Prostate gland (tissue), 2 donors: ENCODE measurements at regions not wholly inside any gene's neighbourhood (a gene's known extent, or its start where the extent isn't known, plus 50 kb on each side); places are given as distances from the start of the nearest gene placed in this dataset.
A peak's percentile ranks its signal among the peaks of the same experiment; 100 is the strongest.

ENCODE experiments used
- DNase-seq: peaks from one replicate; pipeline ENCODE4 v3.0.0-alpha.2; 2019; ENCODE audit warnings: low spot score
- H3K27ac ChIP-seq, 2 donors: fragments of 200-600 bp; sonication (generic); 2 replicates each; pipeline ENCODE4 v1.5.1; 2017 to 2019
- H3K27me3 ChIP-seq: fragments of 200-600 bp; sonication (generic); replicated peaks from 2 replicates; pipeline ENCODE4 v1.5.1; 2019; ENCODE audit not compliant: insufficient read depth
- H3K36me3 ChIP-seq, 2 donors: fragments of 200-600 bp; sonication (generic); 1 replicate in 1 of 2; 2 replicates in 1 of 2; pipeline versions ENCODE4 v1.5.1 to v1.8.1; 2017 to 2019
- H3K4me1 ChIP-seq: fragments of 200-600 bp; sonication (generic); replicated peaks from 2 replicates; pipeline ENCODE4 v1.5.1; 2019
- H3K4me3 ChIP-seq, 2 donors: fragments of 200-600 bp; sonication (generic); 2 replicates each; pipeline ENCODE4 v1.5.1; 2017 to 2019
- H3K9me3 ChIP-seq: fragments of 200-600 bp; sonication (generic); 2 replicates; pipeline ENCODE4 v1.5.1; 2017
- POLR2A ChIP-seq: fragments of 450-650 bp; IDR thresholded peaks from one replicate; pipeline ENCODE4 v1.6.1; 2016; ENCODE audit warnings: antibody characterized with exemption, mild to moderate bottlenecking
- POLR2AphosphoS5 ChIP-seq: sonication (generic); formaldehyde crosslinking; IDR thresholded peaks from one replicate; pipeline ENCODE4 v1.6.1; 2017; ENCODE audit warnings: antibody characterized with exemption
- WGBS: methylation state at CpG from one replicate; pipeline ENCODE4 v1.1.5; 2018; 5-methylcytosine and 5-hydroxymethylcytosine counted together
- intact Hi-C: fragments of 100-400 bp; cut with DNase I; formaldehyde crosslinking; loops from one replicate; pipeline ENCODE4 v1.14.2; 2022
- small RNA-seq, 2 donors: library from RNA; depleted of rRNA; stranded (forward); fragments of <200 nt; gene quantifications; one replicate each; pipeline ENCODE3, GENCODE V24; 2016
- TF ChIP-seq, protein P1 (sequence below), 4 experiments: fragments of 200-600 bp in 2 of 4; fragments of 450-650 bp in 2 of 4; sonication (generic) in 2 of 4; IDR thresholded peaks; 1 replicate in 3 of 4; 2 replicates in 1 of 4; pipeline ENCODE4 v1.5.1; 2016 to 2019; ENCODE audit warnings: antibody characterized with exemption in 4 of 4, mild to moderate bottlenecking in 2 of 4, moderate library complexity in 2 of 4

DNA sequence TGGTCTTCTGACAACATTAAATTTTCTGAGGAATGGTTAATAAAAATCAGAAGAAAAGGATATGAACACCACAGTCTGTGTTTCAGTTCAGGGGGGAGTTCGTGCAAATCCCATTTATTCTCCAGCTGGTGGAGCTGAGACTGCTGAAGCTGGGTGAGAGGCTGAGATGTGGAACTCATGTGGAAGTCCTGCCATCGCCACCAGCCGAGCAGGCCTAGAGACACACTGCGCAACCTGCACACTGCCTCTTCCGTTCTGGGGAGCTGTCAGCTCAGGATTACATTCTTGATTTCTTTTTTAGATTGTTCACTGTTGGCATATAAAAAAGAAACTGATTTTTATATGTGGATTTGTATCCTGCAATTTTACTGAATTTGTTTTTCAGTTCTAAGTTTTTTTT is 66.6 kb upstream of the ELOVL6 start:
- no peaks in the 10 kb centered on the region for H3K4me1 ChIP-seq
- no peaks in the 10 kb centered on the region for H3K27me3 ChIP-seq
- 89% methylated on average over 5 of the region's 5 CpGs for WGBS
- no peak overlapping the region for H3K27ac ChIP-seq
- no peaks in the 10 kb centered on the region for H3K9me3 ChIP-seq
- H3K4me3 ChIP-seq = no peak overlapping the region
- intact Hi-C loops = no loop called here
- H3K36me3 ChIP-seq = no peaks in the 10 kb centered on the region
- DNase-seq = no peak
- TF ChIP-seq POLR2A = no peak
- TF ChIP-seq, protein P1, sequence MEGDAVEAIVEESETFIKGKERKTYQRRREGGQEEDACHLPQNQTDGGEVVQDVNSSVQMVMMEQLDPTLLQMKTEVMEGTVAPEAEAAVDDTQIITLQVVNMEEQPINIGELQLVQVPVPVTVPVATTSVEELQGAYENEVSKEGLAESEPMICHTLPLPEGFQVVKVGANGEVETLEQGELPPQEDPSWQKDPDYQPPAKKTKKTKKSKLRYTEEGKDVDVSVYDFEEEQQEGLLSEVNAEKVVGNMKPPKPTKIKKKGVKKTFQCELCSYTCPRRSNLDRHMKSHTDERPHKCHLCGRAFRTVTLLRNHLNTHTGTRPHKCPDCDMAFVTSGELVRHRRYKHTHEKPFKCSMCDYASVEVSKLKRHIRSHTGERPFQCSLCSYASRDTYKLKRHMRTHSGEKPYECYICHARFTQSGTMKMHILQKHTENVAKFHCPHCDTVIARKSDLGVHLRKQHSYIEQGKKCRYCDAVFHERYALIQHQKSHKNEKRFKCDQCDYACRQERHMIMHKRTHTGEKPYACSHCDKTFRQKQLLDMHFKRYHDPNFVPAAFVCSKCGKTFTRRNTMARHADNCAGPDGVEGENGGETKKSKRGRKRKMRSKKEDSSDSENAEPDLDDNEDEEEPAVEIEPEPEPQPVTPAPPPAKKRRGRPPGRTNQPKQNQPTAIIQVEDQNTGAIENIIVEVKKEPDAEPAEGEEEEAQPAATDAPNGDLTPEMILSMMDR (IDR thresholded peaks at IDR 0.05) = no peak
- TF ChIP-seq POLR2AphosphoS5 = no peak

- Histone ChIP-seq H3K36me3 (no peaks in the 10 kb centered on the region), H3K9me3 (no peaks in the 10 kb centered on the region), H3K4me1 (no peaks in the 10 kb centered on the region), H3K27ac (no peak overlapping the region), H3K4me3 (no peak overlapping the region), H3K27me3 (no peaks in the 10 kb centered on the region)
- TF ChIP-seq POLR2AphosphoS5 (no peak), POLR2A (no peak)
- TF ChIP-seq, protein P1 (IDR thresholded peaks at IDR 0.05) = no peak
- WGBS = 73% methylated on average over 4 of the region's 4 CpGs
- intact Hi-C loops = no loop called here
- no peak for DNase-seq
These were observed 61.9 kb upstream of the ELOVL6 start for GRCh38 chr4:110260299-110260698.

GRCh38 chr4:110250023-110250387 is 51.6 kb upstream of the ELOVL6 start:
- Histone ChIP-seq H3K27ac (no peak overlapping the region), H3K4me3 (no peak overlapping the region), H3K27me3 (no peaks in the 10 kb centered on the region), H3K9me3 (no peaks in the 10 kb centered on the region), H3K4me1 (no peaks in the 10 kb centered on the region), H3K36me3 (no peaks in the 10 kb centered on the region)
- TF ChIP-seq POLR2AphosphoS5 (no peak), POLR2A (no peak)
- TF ChIP-seq, protein P1 (IDR thresholded peaks at IDR 0.05) = no peak
- intact Hi-C loops = no loop called here
- WGBS = 47% methylated on average over 5 of the region's 5 CpGs
- no peak for DNase-seq

GRCh38 chr4:110248831-110249253 is 50.4 kb upstream of the ELOVL6 start:
- TF ChIP-seq POLR2A (no peak), POLR2AphosphoS5 (no peak)
- TF ChIP-seq, protein P1 (IDR thresholded peaks at IDR 0.05) = no peak
- Histone ChIP-seq H3K4me1 (no peaks in the 10 kb centered on the region), H3K9me3 (no peaks in the 10 kb centered on the region), H3K27ac (peak overlapping the region in 1 of 2 donors; percentile 44), H3K4me3 (no peak overlapping the region), H3K27me3 (no peaks in the 10 kb centered on the region), H3K36me3 (no peaks in the 10 kb centered on the region)
- DNase-seq = peak; percentile 4
- whole genome bisulfite sequencing = 50% methylated on average over 5 of the region's 5 CpGs
- intact Hi-C loops = no loop called here

Small RNA genes lying in the stretch of these regions (small RNA-seq; reads per million reads assigned to genes)
- gene AC108145.1 (0 reads per million in 2 donors), gene HSBP1P2 (0 reads per million in 2 donors), gene RNU6-205P (0 reads per million in 2 donors)
